ENCODE measurements at regions not wholly inside any gene's neighbourhood (a gene's known extent, or its start where the extent isn't known, plus 50 kb on each side); places are given as distances from the start of the nearest gene placed in this dataset.

DNA sequence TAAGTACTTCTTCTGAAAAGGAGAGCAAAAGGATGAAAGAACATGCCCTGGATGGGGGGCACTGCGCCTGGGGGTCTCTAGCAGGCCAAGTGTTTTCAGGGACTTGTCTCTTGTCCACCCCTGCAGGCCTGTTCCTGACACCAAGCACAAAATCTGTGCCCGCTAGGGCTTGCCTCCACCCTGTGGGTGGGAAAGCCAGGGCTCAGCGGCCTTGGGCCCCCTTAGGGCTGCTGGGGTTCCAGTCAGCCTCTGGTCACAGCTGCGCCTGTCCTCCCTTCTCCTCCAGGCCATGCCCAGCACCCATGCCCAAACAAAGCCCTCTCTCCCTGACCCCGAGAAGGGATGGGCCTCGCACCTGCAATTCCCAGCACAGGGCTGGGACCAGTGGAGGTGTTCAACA lies 71.1 kb upstream of the TRPM1 start:
- no peaks in the 10 kb centered on the region for H3K79me1 ChIP-seq (ENCODE audit: low read depth, low read length)
- H3K23ac ChIP-seq (ENCODE audit: insufficient read length) = no peak overlapping the region
- no peaks in the 10 kb centered on the region for H3K79me2 ChIP-seq (ENCODE audit: control insufficient read depth in 1 of 2, insufficient read depth in 2 of 2, low read length in 2 of 2)
- no peak for FAIRE-seq
- no peak overlapping the region for H3K18ac ChIP-seq (ENCODE audit: extremely low read depth, low read length)
- no peak overlapping the region for H2AK5ac ChIP-seq (ENCODE audit: low read depth, low read length)
- H2BK12ac ChIP-seq (ENCODE audit: low read depth, low read length) = no peak overlapping the region
- no peak overlapping the region for H3K4me2 ChIP-seq (ENCODE audit: insufficient read depth in 1 of 2, low read depth in 2 of 2, low read length in 2 of 2)
- H4K91ac ChIP-seq (replicated peaks; ENCODE audit: insufficient read length, low read length) = no peak overlapping the region
- POLR2A ChIA-PET (ENCODE audit: partially characterized antibody) = no interaction called here
- H2BK5ac ChIP-seq (ENCODE audit: low read depth, low read length) = no peak overlapping the region
- no peak overlapping the region for H2BK15ac ChIP-seq (ENCODE audit: low read length)
- no peaks in the 10 kb centered on the region for H3K4me1 ChIP-seq (replicated peaks in 1 of 4; ENCODE audit: control insufficient read depth in 3 of 4, insufficient read depth in 4 of 4, low read length in 3 of 4)
- no peaks in the 10 kb centered on the region for H3K36me3 ChIP-seq (ENCODE audit: control insufficient read depth in 2 of 4, insufficient read depth in 4 of 4, low read length in 3 of 4)
- no peaks in the 10 kb centered on the region for H3K27me3 ChIP-seq (replicated peaks in 1 of 4; ENCODE audit: control insufficient read depth in 3 of 4, extremely low read depth in 1 of 4, insufficient read depth in 3 of 4, low read length in 3 of 4)
- H2BK120ac ChIP-seq (replicated peaks; ENCODE audit: low read depth, low read length) = no peak overlapping the region
- no peak for DNase-seq (ENCODE audit: low read depth in 1 of 2, low spot score in 2 of 2)
- no peaks in the 10 kb centered on the region for H3K9me3 ChIP-seq (ENCODE audit: insufficient read depth in 2 of 2, low read depth in 1 of 2, low read length in 1 of 2)
- H4K20me1 ChIP-seq (replicated peaks in 1 of 2; ENCODE audit: control insufficient read depth in 1 of 2, insufficient read depth in 2 of 2, low read length in 2 of 2) = no peaks in the 10 kb centered on the region
- no peak overlapping the region for H3K14ac ChIP-seq (ENCODE audit: insufficient read length)
- CTCF ChIA-PET (ENCODE audit: partially characterized antibody) = no interaction called here
- WGBS, 2 experiments (ENCODE audit: extremely low coverage in 1 of 2, insufficient coverage in 1 of 2, insufficient read length in 1 of 2, insufficient replicate concordance in 2 of 2, low coverage in 1 of 2, low lambda C conversion rate in 2 of 2, missing lambda C conversion rate in 1 of 2) = 87% methylated on average over 5 of the region's 6 CpGs; no CpG with 5 or more reads in 1 of the 2 experiments
- H3K4ac ChIP-seq (replicated peaks; ENCODE audit: insufficient read length, low read depth, low read length) = no peak overlapping the region
- H3K56ac ChIP-seq (replicated peaks; ENCODE audit: insufficient read length, low read depth, low read length) = no peak overlapping the region
- no peak overlapping the region for H3K9ac ChIP-seq (replicated peaks in 1 of 4; ENCODE audit: extremely low read depth in 1 of 4, low read depth in 3 of 4, low read length in 3 of 4)
- H3K27ac ChIP-seq (ENCODE audit: low read depth, low read length) = no peak overlapping the region
- no peak overlapping the region for H2AFZ ChIP-seq (ENCODE audit: low read length)
- H4K8ac ChIP-seq (ENCODE audit: extremely low read depth, insufficient read depth, low read length) = no peak overlapping the region
- H2BK20ac ChIP-seq (ENCODE audit: low read length) = no peak overlapping the region
- H3K23me2 ChIP-seq (ENCODE audit: low read depth, low read length) = no peaks in the 10 kb centered on the region
- H3K4me3 ChIP-seq (ENCODE audit: extremely low read depth in 1 of 4, insufficient read depth in 2 of 4, low read depth in 3 of 4, low read length in 4 of 4) = no peak overlapping the region
- no peak overlapping the region for H4K5ac ChIP-seq (ENCODE audit: insufficient read length, low read depth, low read length)
- TF ChIP-seq RFX5 (IDR thresholded peaks at IDR 0.05; ENCODE audit: borderline replicate concordance, low read depth, low read length) = no peak
- no peak for TF ChIP-seq FOSL1 (IDR thresholded peaks at IDR 0.05; ENCODE audit: insufficient read depth, low read depth, low read length)
- no peak for TF ChIP-seq TAF1 (IDR thresholded peaks at IDR 0.05; ENCODE audit: low read depth, low read length)
- no peak for TF ChIP-seq RXRA (IDR thresholded peaks at IDR 0.05; ENCODE audit: insufficient read depth, low read depth, low read length)
- TF ChIP-seq EP300 (IDR thresholded peaks at IDR 0.05; ENCODE audit: borderline replicate concordance in 1 of 2, low read depth in 2 of 2, low read length in 2 of 2) = no peak
- TF ChIP-seq BCL11A (IDR thresholded peaks at IDR 0.05; ENCODE audit: low read depth in 2 of 2, low read length in 2 of 2) = no peak
- no peak for TF ChIP-seq SAP30 (IDR thresholded peaks at IDR 0.05; ENCODE audit: insufficient read depth, insufficient replicate concordance, low read length)
- TF ChIP-seq CBX8 (IDR thresholded peaks at IDR 0.05; ENCODE audit: borderline replicate concordance, low read depth, low read length) = no peak
- no peak for TF ChIP-seq POLR2A (IDR thresholded peaks at IDR 0.05; ENCODE audit: control extremely low read depth in 1 of 2, low read depth in 2 of 2, low read length in 2 of 2)
- no peak for TF ChIP-seq KDM1A (IDR thresholded peaks at IDR 0.05; ENCODE audit: borderline replicate concordance, low read length)
- TF ChIP-seq KDM5A (IDR thresholded peaks at IDR 0.05; ENCODE audit: low read length) = no peak
- TF ChIP-seq SRF (IDR thresholded peaks at IDR 0.05; ENCODE audit: low read depth, low read length) = no peak
- TF ChIP-seq SIN3A (conservative IDR thresholded peaks at IDR 0.05 in 1 of 2, IDR thresholded peaks at IDR 0.05 in 1 of 2; ENCODE audit: low read depth in 1 of 2, low read length in 2 of 2) = no peak
- TF ChIP-seq RBBP5 (IDR thresholded peaks at IDR 0.05; ENCODE audit: borderline replicate concordance, low read depth, low read length) = no peak
- TF ChIP-seq ASH2L (IDR thresholded peaks at IDR 0.05; ENCODE audit: low read length) = no peak
